LNCAP (cell line): ENCODE measurements at regions not wholly inside any gene's neighbourhood (a gene's known extent, or its start where the extent isn't known, plus 50 kb on each side); places are given as distances from the start of the nearest gene placed in this dataset.

Source experiments
- CTCF ChIP-seq: fragments of 450-650 bp; IDR thresholded peaks from 2 replicates; pipeline ENCODE4 v1.5.1; 2017; ENCODE audit warnings: mild to moderate bottlenecking

- TF ChIP-seq CTCF, result no peak
Observed at GRCh38 chrX:5233830-5234229, 994.8 kb downstream of the NLGN4X start.

GRCh38 chrX:5220421-5220820 lies 1008.2 kb downstream of the NLGN4X start:
- no peak for TF ChIP-seq CTCF

- TF ChIP-seq CTCF, result no peak
Observed at GRCh38 chrX:5194806-5195205, 1033.9 kb downstream of the NLGN4X start.

- TF ChIP-seq CTCF, result no peak
Observed at GRCh38 chrX:5180135-5180741, 1048.4 kb downstream of the NLGN4X start.

GRCh38 chrX:5176766-5177165 lies 1051.9 kb downstream of the NLGN4X start:
- no peak for TF ChIP-seq CTCF

- no peak for TF ChIP-seq CTCF
Observed at GRCh38 chrX:5163663-5164062, 1065.0 kb downstream of the NLGN4X start.

- no peak for TF ChIP-seq CTCF
Observed at GRCh38 chrX:5155301-5155700, 1073.4 kb downstream of the NLGN4X start.

GRCh38 chrX:5145957-5146356 lies 1082.7 kb downstream of the NLGN4X start:
- TF ChIP-seq CTCF, result no peak
